GM12878 (cell line): ENCODE measurements at regions not wholly inside any gene's neighbourhood (a gene's known extent, or its start where the extent isn't known, plus 50 kb on each side); places are given as distances from the start of the nearest gene placed in this dataset.

Source experiments
- ATAC-seq: fragments of 200-7000 bp; cut with Tn5 transposase; 3 replicates; pipeline ENCODE4 v1.9.1; 2020; ENCODE audit warnings: mild to moderate bottlenecking, moderate library complexity
- BruUV-seq: library from RNA; stranded (reverse); fragments of 400-500 nt; replicated peaks from 2 replicates; lab custom pipeline; 2021; lab: Mats Ljungman, UMichigan
- CTCF ChIA-PET: fragments of 300-600 bp; sonication (Branson Sonifier 250); formaldehyde crosslinking; extraction: SDS; loops from one replicate; lab custom pipeline; 2021; ENCODE audit warnings: inconsistent platforms; lab: Yijun Ruan, JAX
- POLR2A ChIA-PET: fragments of 350-600 bp; formaldehyde crosslinking; extraction: SDS; loops from one replicate; lab custom pipeline; 2021; ENCODE audit warnings: inconsistent platforms; lab: Charles Lee
- RAD21 ChIA-PET: fragments of 300-600 bp; sonication (Branson Sonifier 250); formaldehyde crosslinking; loops from one replicate; lab custom pipeline; 2023; ENCODE audit warnings: antibody characterized with exemption; ENCODE audit not compliant: unreplicated experiment; lab: Charles Lee
- SMC1A ChIA-PET: fragments of 300-600 bp; sonication (Branson Sonifier 250); formaldehyde crosslinking; loops from one replicate; lab custom pipeline; 2023; ENCODE audit not compliant: unreplicated experiment, uncharacterized antibody; lab: Charles Lee
- DNase-seq: peaks from one replicate; pipeline ENCODE4 v3.0.0-alpha.2; 2011; ENCODE audit warnings: low read depth, low spot score
- FAIRE-seq: peaks from 3 replicates; lab custom pipeline; 2011; peaks lifted over from hg19 to GRCh38; lab: Jason Lieb, UNC
- H2AFZ ChIP-seq: 2 replicates; pipeline ENCODE4 v1.6.0; 2011; ENCODE audit warnings: low read depth, low read length, control low read depth; ENCODE audit not compliant: control insufficient read depth
- H3K27ac ChIP-seq: 2 replicates; pipeline ENCODE4 v1.5.1; 2011; ENCODE audit warnings: control low read depth; ENCODE audit not compliant: control insufficient read depth, insufficient read depth
- H3K27me3 ChIP-seq, 2 experiments: replicated peaks in 1 of 2; 2 replicates each; pipeline versions ENCODE4 v1.6.0 to v1.6.1; 2011; ENCODE audit warnings: low read length in 1 of 2; ENCODE audit not compliant: control insufficient read depth in 2 of 2, insufficient read depth in 2 of 2
- H3K36me3 ChIP-seq, 2 experiments: 2 replicates each; pipeline ENCODE4 v1.5.1; 2011; ENCODE audit warnings: low read length in 1 of 2; ENCODE audit not compliant: control insufficient read depth in 2 of 2, insufficient read depth in 2 of 2
- H3K4me1 ChIP-seq: 2 replicates; pipeline ENCODE4 v1.6.1; 2011; ENCODE audit warnings: mild to moderate bottlenecking, low read length, moderate library complexity, mixed read lengths; ENCODE audit not compliant: control insufficient read depth, insufficient read depth
- H3K4me2 ChIP-seq: 2 replicates; pipeline ENCODE4 v1.6.0; 2011; ENCODE audit warnings: control low read depth; ENCODE audit not compliant: control insufficient read depth, insufficient read depth
- H3K4me3 ChIP-seq: fragments of 200-600 bp; sonication (generic); 2 replicates; pipeline ENCODE4 v1.5.1; 2016
- H3K79me2 ChIP-seq: 2 replicates; pipeline ENCODE4 v1.6.0; 2011; ENCODE audit warnings: low read length; ENCODE audit not compliant: control insufficient read depth, insufficient read depth
- H3K9ac ChIP-seq: 2 replicates; pipeline ENCODE4 v1.8.0; 2011; ENCODE audit warnings: low read length, control low read depth, mixed read lengths; ENCODE audit not compliant: control insufficient read depth, insufficient read depth
- H3K9me3 ChIP-seq: replicated peaks from 3 replicates; pipeline ENCODE4 v1.5.1; 2011; ENCODE audit warnings: mild to moderate bottlenecking, low read length; ENCODE audit not compliant: control insufficient read depth, insufficient read depth
- H4K20me1 ChIP-seq: 2 replicates; pipeline ENCODE4 v1.6.0; 2011; ENCODE audit not compliant: control insufficient read depth, insufficient read depth
- BCL3 ChIP-seq: IDR thresholded peaks from 2 replicates; pipeline ENCODE4 v1.6.1; 2011; ENCODE audit warnings: borderline replicate concordance, low read depth, mild to moderate bottlenecking, moderate library complexity, low read length; ENCODE audit not compliant: insufficient read depth, poor library complexity, severe bottlenecking
- CHD1 ChIP-seq: IDR thresholded peaks from 2 replicates; pipeline ENCODE4 v1.6.1; 2012; ENCODE audit warnings: low read depth, low read length, improper control_type of control experiment
- E4F1 ChIP-seq: fragments of 450-650 bp; IDR thresholded peaks from 2 replicates; pipeline ENCODE4 v1.6.1; 2018; ENCODE audit warnings: borderline replicate concordance, mild to moderate bottlenecking; ENCODE audit not compliant: partially characterized antibody
- IRF3 ChIP-seq: fragments of 450-650 bp; IDR thresholded peaks from 2 replicates; pipeline ENCODE4 v1.6.1; 2014; ENCODE audit warnings: mild to moderate bottlenecking
- LARP7 ChIP-seq: fragments of 450-650 bp; IDR thresholded peaks from 2 replicates; pipeline ENCODE4 v1.6.1; 2017; ENCODE audit warnings: mild to moderate bottlenecking
- MEF2A ChIP-seq: IDR thresholded peaks from 2 replicates; pipeline ENCODE4 v1.6.1; 2011; ENCODE audit warnings: low read depth, mild to moderate bottlenecking, low read length, moderate library complexity; ENCODE audit not compliant: insufficient read depth
- NBN ChIP-seq: fragments of 450-650 bp; IDR thresholded peaks from 2 replicates; pipeline ENCODE4 v1.6.1; 2016
- REST ChIP-seq: IDR thresholded peaks from 2 replicates; pipeline ENCODE4 v1.6.1; 2012; ENCODE audit warnings: mild to moderate bottlenecking, low read depth, low read length
- SRF ChIP-seq, 2 experiments: IDR thresholded peaks; 2 replicates each; pipeline ENCODE4 v1.6.1; 2011; ENCODE audit warnings: low read depth in 2 of 2, low read length in 2 of 2, mild to moderate bottlenecking in 1 of 2, moderate library complexity in 1 of 2
- SUZ12 ChIP-seq: fragments of 200-600 bp; sonication (generic); IDR thresholded peaks from one replicate; pipeline ENCODE4 v1.6.1; 2018; ENCODE audit warnings: antibody characterized with exemption, mild to moderate bottlenecking; ENCODE audit not compliant: unreplicated experiment
- TCF12 ChIP-seq: IDR thresholded peaks from 2 replicates; pipeline ENCODE4 v1.6.1; 2011; ENCODE audit warnings: low read depth, mild to moderate bottlenecking, low read length
- USF2 ChIP-seq: IDR thresholded peaks from 2 replicates; pipeline ENCODE4 v1.6.1; 2011; ENCODE audit warnings: low read depth, low read length, improper control_type of control experiment, borderline replicate concordance
- ZBED1 ChIP-seq: IDR thresholded peaks from 2 replicates; pipeline ENCODE4 v1.6.1; 2016; ENCODE audit warnings: borderline replicate concordance
- ZNF217 ChIP-seq: fragments of 450-650 bp; IDR thresholded peaks from 2 replicates; pipeline ENCODE4 v1.6.1; 2017; ENCODE audit warnings: antibody characterized with exemption, mild to moderate bottlenecking
- WGBS: methylation state at CpG from one replicate; pipeline ENCODE4 v1.1.6; 2016; ENCODE audit warnings: low lambda C conversion rate; ENCODE audit not compliant: insufficient replicate concordance, insufficient coverage; ENCODE audit errors: missing lambda C conversion rate; 5-methylcytosine and 5-hydroxymethylcytosine counted together
- in situ Hi-C: fragments of 300-500 bp; cut with MboI; formaldehyde crosslinking; loops from 9 replicates; pipeline ENCODE4 v1.14.3; 2018; ENCODE audit warnings: mixed read lengths
- intact Hi-C: fragments of 100-400 bp; cut with micrococcal nuclease; formaldehyde crosslinking; loops from one replicate; pipeline ENCODE4 v1.14.2; 2022; ENCODE audit not compliant: unreplicated experiment

GRCh38 chr9:104200456-104200994, 106.4 kb downstream of the SMC2 start (continued):
- no peak for TF ChIP-seq TCF12

- Histone ChIP-seq H3K27me3 (no peaks in the 10 kb centered on the region), H2AFZ (no peak overlapping the region), H3K4me3 (no peak overlapping the region), H3K27ac (no peak overlapping the region), H3K4me2 (no peak overlapping the region), H3K9me3 (no peaks in the 10 kb centered on the region), H3K4me1 (no peaks in the 10 kb centered on the region), H4K20me1 (no peaks in the 10 kb centered on the region), H3K79me2 (no peaks in the 10 kb centered on the region), H3K36me3 (no peaks in the 10 kb centered on the region)
- WGBS: 10% methylated on average over 3 of the region's 3 CpGs
- BruUV-seq: no TSS peak
- no peak for FAIRE-seq
- ChIA-PET SMC1A (no interaction called here), RAD21 (no interaction called here), POLR2A (no interaction called here)
- ATAC-seq: no peak
- in situ Hi-C loops: no loop called here
- intact Hi-C loops: no loop called here
- TF ChIP-seq IRF3: no peak
- no peak for TF ChIP-seq CHD1
- TF ChIP-seq LARP7: no peak
- TF ChIP-seq SRF (IDR thresholded peaks at IDR 0.05; ENCODE audit: low read depth in 2 of 2, low read length in 2 of 2): no peak
- no peak for TF ChIP-seq ZBED1
- no peak for TF ChIP-seq SUZ12
- no peak for TF ChIP-seq USF2
- TF ChIP-seq MEF2A: no peak
- no peak for TF ChIP-seq REST
- no peak for TF ChIP-seq E4F1
- TF ChIP-seq ZNF217: no peak
- TF ChIP-seq NBN: no peak
- TF ChIP-seq BCL3: no peak
- TF ChIP-seq, all 136 proteins: peak for 0
- no peak for DNase-seq
- no peak overlapping the region for H3K9ac ChIP-seq
- CTCF ChIA-PET: no interaction called here
These were observed 112.7 kb downstream of the SMC2 start for GRCh38 chr9:104206766-104207165.
